ENCODE measurements at regions not wholly inside any gene's neighbourhood (a gene's known extent, or its start where the extent isn't known, plus 50 kb on each side); places are given as distances from the start of the nearest gene placed in this dataset.
A peak's percentile ranks its signal among the peaks of the same experiment; 100 is the strongest.

GRCh38 chr12:27907766-27908165 is 64.8 kb downstream of the PTHLH start:
- no peaks in the 10 kb centered on the region for H3K9me3 ChIP-seq (ENCODE audit: control insufficient read depth, low read depth, low read length)
- H3K4me1 ChIP-seq (ENCODE audit: control insufficient read depth, low read depth, low read length), result peaks cover 12% of the 10 kb centered on the region
- H3K9ac ChIP-seq (ENCODE audit: low read length), result no peak overlapping the region
- no peak overlapping the region for H3K4me3 ChIP-seq (ENCODE audit: low read length)
- H3K27ac ChIP-seq (ENCODE audit: low read length), result no peak overlapping the region
- H3K27me3 ChIP-seq (ENCODE audit: control insufficient read depth, insufficient read depth, low read length), result no peaks in the 10 kb centered on the region
- no peaks in the 10 kb centered on the region for H3K36me3 ChIP-seq (ENCODE audit: control insufficient read depth, low read depth, low read length)

DNA sequence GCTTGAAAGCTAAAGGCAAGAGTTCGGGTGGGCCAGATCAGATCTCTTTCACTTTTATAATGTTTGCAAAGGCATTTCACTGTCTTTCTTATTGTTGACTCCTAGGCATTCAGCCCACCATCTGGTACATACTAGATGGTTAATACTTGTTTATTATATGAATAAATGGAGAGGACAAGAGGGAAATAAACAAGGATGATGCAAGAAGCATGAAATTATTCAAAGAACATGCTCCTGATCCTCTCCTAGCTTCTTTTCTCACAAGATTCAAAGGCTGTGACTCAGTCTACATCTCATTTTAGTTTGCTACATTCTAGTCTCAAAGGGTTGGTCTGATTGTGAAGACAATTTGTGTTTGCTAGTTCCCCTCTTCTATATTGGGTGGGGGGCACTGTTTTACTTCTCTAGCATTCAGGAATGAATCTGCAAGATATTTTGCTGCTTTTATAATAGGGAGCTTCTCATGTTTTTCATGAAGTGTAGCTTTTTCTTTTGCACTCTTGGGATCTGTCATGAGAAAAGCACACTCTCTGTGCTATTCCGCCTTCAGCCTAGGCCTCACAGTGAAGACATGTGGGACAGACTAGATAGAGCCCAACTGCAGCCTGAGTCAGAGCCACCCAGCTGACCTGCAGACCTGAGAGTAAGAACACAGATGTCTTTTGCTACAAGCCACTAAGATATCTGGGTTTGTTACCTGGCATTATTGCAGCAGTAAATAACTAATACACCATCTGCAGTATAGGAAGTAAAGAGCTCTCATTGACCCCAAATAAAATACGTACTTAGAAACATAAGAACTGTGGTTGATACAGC is 65.7 kb downstream of the PTHLH start:
- no peak overlapping the region for H3K9ac ChIP-seq (ENCODE audit: low read length)
- no peak overlapping the region for H3K4me3 ChIP-seq (ENCODE audit: low read length)
- no peaks in the 10 kb centered on the region for H3K27me3 ChIP-seq (ENCODE audit: control insufficient read depth, insufficient read depth, low read length)
- H3K4me1 ChIP-seq (ENCODE audit: control insufficient read depth, low read depth, low read length), result peaks cover 12% of the 10 kb centered on the region
- no peaks in the 10 kb centered on the region for H3K36me3 ChIP-seq (ENCODE audit: control insufficient read depth, low read depth, low read length)
- H3K27ac ChIP-seq (ENCODE audit: low read length), result no peak overlapping the region
- H3K9me3 ChIP-seq (ENCODE audit: control insufficient read depth, low read depth, low read length), result no peaks in the 10 kb centered on the region

GRCh38 chr12:27906127-27906500 is 66.4 kb downstream of the PTHLH start:
- Histone ChIP-seq H3K4me1 (ENCODE audit: control insufficient read depth, low read depth, low read length) (peaks cover 12% of the 10 kb centered on the region), H3K9ac (ENCODE audit: low read length) (no peak overlapping the region), H3K9me3 (ENCODE audit: control insufficient read depth, low read depth, low read length) (no peaks in the 10 kb centered on the region), H3K27ac (ENCODE audit: low read length) (no peak overlapping the region), H3K36me3 (ENCODE audit: control insufficient read depth, low read depth, low read length) (no peaks in the 10 kb centered on the region), H3K27me3 (ENCODE audit: control insufficient read depth, insufficient read depth, low read length) (no peaks in the 10 kb centered on the region), H3K4me3 (ENCODE audit: low read length) (no peak overlapping the region)

GRCh38 chr12:27905285-27906126 is 67.0 kb downstream of the PTHLH start:
- Histone ChIP-seq H3K36me3 (ENCODE audit: control insufficient read depth, low read depth, low read length) (no peaks in the 10 kb centered on the region), H3K9ac (ENCODE audit: low read length) (no peak overlapping the region), H3K27me3 (ENCODE audit: control insufficient read depth, insufficient read depth, low read length) (no peaks in the 10 kb centered on the region), H3K9me3 (ENCODE audit: control insufficient read depth, low read depth, low read length) (no peaks in the 10 kb centered on the region), H3K27ac (ENCODE audit: low read length) (peak overlapping the region; percentile 20), H3K4me1 (ENCODE audit: control insufficient read depth, low read depth, low read length) (peaks cover 12% of the 10 kb centered on the region), H3K4me3 (ENCODE audit: low read length) (no peak overlapping the region)

- H3K27me3 ChIP-seq (ENCODE audit: control insufficient read depth, insufficient read depth, low read length), result no peaks in the 10 kb centered on the region
- H3K27ac ChIP-seq (ENCODE audit: low read length), result no peak overlapping the region
- no peak overlapping the region for H3K4me3 ChIP-seq (ENCODE audit: low read length)
- no peaks in the 10 kb centered on the region for H3K36me3 ChIP-seq (ENCODE audit: control insufficient read depth, low read depth, low read length)
- H3K9ac ChIP-seq (ENCODE audit: low read length), result no peak overlapping the region
- H3K4me1 ChIP-seq (ENCODE audit: control insufficient read depth, low read depth, low read length), result peaks cover 12% of the 10 kb centered on the region
- no peaks in the 10 kb centered on the region for H3K9me3 ChIP-seq (ENCODE audit: control insufficient read depth, low read depth, low read length)
Observed at GRCh38 chr12:27902651-27903050, 69.9 kb downstream of the PTHLH start.

GRCh38 chr12:27901959-27902358 is 70.6 kb downstream of the PTHLH start:
- Histone ChIP-seq H3K36me3 (ENCODE audit: control insufficient read depth, low read depth, low read length) (no peaks in the 10 kb centered on the region), H3K9ac (ENCODE audit: low read length) (no peak overlapping the region), H3K27ac (ENCODE audit: low read length) (no peak overlapping the region), H3K4me3 (ENCODE audit: low read length) (no peak overlapping the region), H3K27me3 (ENCODE audit: control insufficient read depth, insufficient read depth, low read length) (no peaks in the 10 kb centered on the region), H3K9me3 (ENCODE audit: control insufficient read depth, low read depth, low read length) (no peaks in the 10 kb centered on the region), H3K4me1 (ENCODE audit: control insufficient read depth, low read depth, low read length) (peaks cover 12% of the 10 kb centered on the region)

DNA sequence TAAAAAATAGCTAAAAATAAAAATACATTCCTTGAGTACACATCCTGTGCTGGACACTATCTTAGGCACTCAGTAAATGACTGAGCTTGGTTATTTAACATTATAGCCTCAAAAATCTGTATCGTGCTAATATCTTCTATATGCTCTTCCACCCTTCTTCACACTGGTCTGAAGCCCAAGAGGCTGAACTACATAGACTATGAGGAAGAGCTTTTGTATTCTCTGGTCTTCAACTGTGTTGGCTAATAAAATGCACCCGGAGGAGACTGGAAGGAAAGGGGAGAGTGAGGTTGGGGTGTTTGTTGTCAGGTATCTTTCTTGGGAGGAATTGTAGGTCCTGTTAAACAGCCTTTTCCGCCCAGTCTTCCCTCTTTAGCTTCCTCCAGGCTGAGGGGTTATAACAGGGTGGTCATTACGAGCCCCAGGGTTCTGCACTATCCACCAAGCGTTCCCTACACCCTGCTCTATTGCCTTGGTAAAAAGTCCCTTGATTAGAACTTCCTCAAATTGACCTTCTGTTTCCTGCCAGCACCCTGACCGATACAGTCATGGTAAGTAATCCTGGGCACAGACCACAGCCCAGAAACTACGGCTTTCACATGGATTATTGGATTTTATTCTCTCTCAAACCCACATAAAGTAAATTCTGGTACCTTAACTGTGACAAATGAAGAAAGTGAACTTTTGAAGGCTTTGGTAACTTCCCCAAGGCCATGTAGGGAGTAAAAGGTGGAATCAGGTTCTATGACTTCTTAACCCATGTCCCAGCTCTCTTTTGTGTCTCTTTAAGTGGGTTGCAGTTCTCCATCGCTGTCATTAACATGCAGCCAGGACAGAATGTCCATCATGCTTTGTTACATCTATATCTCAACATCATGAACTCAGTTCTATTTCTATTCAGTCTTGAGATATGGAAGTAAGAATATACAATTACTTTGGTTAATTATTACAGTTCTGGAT is 71.3 kb downstream of the PTHLH start:
- H3K9me3 ChIP-seq (ENCODE audit: control insufficient read depth, low read depth, low read length), result no peaks in the 10 kb centered on the region
- H3K4me1 ChIP-seq (ENCODE audit: control insufficient read depth, low read depth, low read length), result peaks cover 12% of the 10 kb centered on the region
- no peaks in the 10 kb centered on the region for H3K27me3 ChIP-seq (ENCODE audit: control insufficient read depth, insufficient read depth, low read length)
- H3K9ac ChIP-seq (ENCODE audit: low read length), result no peak overlapping the region
- no peaks in the 10 kb centered on the region for H3K36me3 ChIP-seq (ENCODE audit: control insufficient read depth, low read depth, low read length)
- H3K27ac ChIP-seq (ENCODE audit: low read length), result no peak overlapping the region
- no peak overlapping the region for H3K4me3 ChIP-seq (ENCODE audit: low read length)

GRCh38 chr12:27899151-27899661 is 73.3 kb downstream of the PTHLH start:
- Histone ChIP-seq H3K27me3 (ENCODE audit: control insufficient read depth, insufficient read depth, low read length) (no peaks in the 10 kb centered on the region), H3K9me3 (ENCODE audit: control insufficient read depth, low read depth, low read length) (no peaks in the 10 kb centered on the region), H3K4me1 (ENCODE audit: control insufficient read depth, low read depth, low read length) (no peaks in the 10 kb centered on the region), H3K9ac (ENCODE audit: low read length) (no peak overlapping the region), H3K27ac (ENCODE audit: low read length) (no peak overlapping the region), H3K36me3 (ENCODE audit: control insufficient read depth, low read depth, low read length) (no peaks in the 10 kb centered on the region), H3K4me3 (ENCODE audit: low read length) (no peak overlapping the region)

GRCh38 chr12:27898022-27898421 is 74.5 kb downstream of the PTHLH start:
- H3K4me1 ChIP-seq (ENCODE audit: control insufficient read depth, low read depth, low read length), result no peaks in the 10 kb centered on the region
- no peaks in the 10 kb centered on the region for H3K27me3 ChIP-seq (ENCODE audit: control insufficient read depth, insufficient read depth, low read length)
- no peaks in the 10 kb centered on the region for H3K9me3 ChIP-seq (ENCODE audit: control insufficient read depth, low read depth, low read length)
- H3K36me3 ChIP-seq (ENCODE audit: control insufficient read depth, low read depth, low read length), result no peaks in the 10 kb centered on the region
- no peak overlapping the region for H3K27ac ChIP-seq (ENCODE audit: low read length)
- H3K9ac ChIP-seq (ENCODE audit: low read length), result no peak overlapping the region
- no peak overlapping the region for H3K4me3 ChIP-seq (ENCODE audit: low read length)

- H3K9me3 ChIP-seq (ENCODE audit: control insufficient read depth, low read depth, low read length), result no peaks in the 10 kb centered on the region
- no peaks in the 10 kb centered on the region for H3K27me3 ChIP-seq (ENCODE audit: control insufficient read depth, insufficient read depth, low read length)
- H3K4me1 ChIP-seq (ENCODE audit: control insufficient read depth, low read depth, low read length), result no peaks in the 10 kb centered on the region
- no peak overlapping the region for H3K9ac ChIP-seq (ENCODE audit: low read length)
- H3K4me3 ChIP-seq (ENCODE audit: low read length), result no peak overlapping the region
- H3K27ac ChIP-seq (ENCODE audit: low read length), result no peak overlapping the region
- no peaks in the 10 kb centered on the region for H3K36me3 ChIP-seq (ENCODE audit: control insufficient read depth, low read depth, low read length)
Observed at GRCh38 chr12:27896419-27896990, 76.0 kb downstream of the PTHLH start.

GRCh38 chr12:27894309-27894708 is 78.2 kb downstream of the PTHLH start:
- Histone ChIP-seq H3K27ac (ENCODE audit: low read length) (no peak overlapping the region), H3K9me3 (ENCODE audit: control insufficient read depth, low read depth, low read length) (no peaks in the 10 kb centered on the region), H3K4me1 (ENCODE audit: control insufficient read depth, low read depth, low read length) (no peaks in the 10 kb centered on the region), H3K4me3 (ENCODE audit: low read length) (no peak overlapping the region), H3K9ac (ENCODE audit: low read length) (no peak overlapping the region), H3K27me3 (ENCODE audit: control insufficient read depth, insufficient read depth, low read length) (no peaks in the 10 kb centered on the region), H3K36me3 (ENCODE audit: control insufficient read depth, low read depth, low read length) (no peaks in the 10 kb centered on the region)

Measured in iPS-18a (cell line).